Uterus (tissue), 3 donors: ENCODE measurements at regions not wholly inside any gene's neighbourhood (a gene's known extent, or its start where the extent isn't known, plus 50 kb on each side); places are given as distances from the start of the nearest gene placed in this dataset.

Experiments
- DNase-seq, 2 donors: peaks; one replicate each; pipeline ENCODE4 v3.0.0-alpha.2; 2019 to 2020
- H3K27ac ChIP-seq, 2 donors: fragments of 200-600 bp; sonication (generic); 1 replicate in 1 of 2; 2 replicates in 1 of 2; pipeline ENCODE4 v1.5.1; 2016 to 2018
- H3K27me3 ChIP-seq, 2 donors: fragments of 200-600 bp; sonication (generic); one replicate each; pipeline ENCODE4 v1.5.1; 2018 to 2019; ENCODE audit warnings: control low read depth in 1 of 2
- H3K36me3 ChIP-seq, 2 donors: fragments of 200-600 bp; sonication (generic); one replicate each; pipeline ENCODE4 v1.5.1; 2019; ENCODE audit warnings: control low read depth in 1 of 2
- H3K4me1 ChIP-seq, 2 donors: fragments of 200-600 bp; sonication (generic); one replicate each; pipeline ENCODE4 v1.5.1; 2018 to 2019; ENCODE audit warnings: control low read depth in 1 of 2
- H3K4me3 ChIP-seq, 2 donors: fragments of 200-600 bp; sonication (generic); 1 replicate in 1 of 2; 2 replicates in 1 of 2; pipeline ENCODE4 v1.5.1; 2018 to 2019; ENCODE audit warnings: mild to moderate bottlenecking in 1 of 2
- H3K9me3 ChIP-seq, 2 donors: fragments of 200-600 bp; sonication (generic); one replicate each; pipeline ENCODE4 v1.5.1; 2019; ENCODE audit warnings: control low read depth in 1 of 2
- CTCF ChIP-seq, 4 experiments: fragments of 200-600 bp in 2 of 4; fragments of 450-650 bp in 2 of 4; sonication (generic) in 2 of 4; IDR thresholded peaks; one replicate each; pipeline ENCODE4 v1.5.1; 2016 to 2019; ENCODE audit warnings: antibody characterized with exemption in 4 of 4, mild to moderate bottlenecking in 2 of 4, moderate library complexity in 1 of 4
- POLR2A ChIP-seq, 2 donors: fragments of 450-650 bp; IDR thresholded peaks; one replicate each; pipeline ENCODE4 v1.6.1; 2016; ENCODE audit warnings: antibody characterized with exemption in 2 of 2, mild to moderate bottlenecking in 1 of 2, moderate library complexity in 1 of 2
- intact Hi-C: fragments of 100-400 bp; cut with DNase I; formaldehyde crosslinking; loops from one replicate; pipeline ENCODE4 v1.15.1; 2023; ENCODE audit warnings: low total_unique reads
- donor health status: DM: yes; HTN: yes; CAD: no.

DNA sequence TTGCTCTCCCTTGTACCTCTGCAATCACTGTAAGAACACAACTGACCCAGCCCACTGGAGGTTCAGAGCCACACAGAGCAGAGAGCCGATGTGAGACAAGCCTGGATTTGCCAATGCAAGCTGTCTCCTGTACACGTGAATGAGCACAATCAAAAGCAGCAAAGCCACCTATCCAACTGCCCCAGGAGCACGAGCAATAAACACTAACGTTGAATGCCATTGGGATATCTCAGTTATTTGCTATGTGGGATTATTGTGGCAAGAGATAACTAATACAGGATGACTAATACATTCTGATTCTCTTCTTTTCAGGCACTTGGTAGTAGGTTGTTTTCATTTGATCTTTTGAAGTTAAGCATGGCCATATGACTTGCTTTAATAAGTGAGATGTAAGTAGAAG, 85.2 kb upstream of the FAM216B start:
- no peaks in the 10 kb centered on the region for H3K4me1 ChIP-seq
- DNase-seq = no peak
- intact Hi-C loops = no loop called here
- TF ChIP-seq CTCF (IDR thresholded peaks at IDR 0.05) = no peak
- no peak for TF ChIP-seq POLR2A (IDR thresholded peaks at IDR 0.05)
- H3K36me3 ChIP-seq = no peaks in the 10 kb centered on the region
- H3K9me3 ChIP-seq = no peaks in the 10 kb centered on the region
- no peak overlapping the region for H3K4me3 ChIP-seq
- no peaks in the 10 kb centered on the region for H3K27me3 ChIP-seq
- no peak overlapping the region for H3K27ac ChIP-seq

GRCh38 chr13:42699912-42700311, 81.5 kb upstream of the FAM216B start:
- H3K27me3 ChIP-seq = no peaks in the 10 kb centered on the region
- intact Hi-C loops = no loop called here
- H3K36me3 ChIP-seq = no peaks in the 10 kb centered on the region
- H3K9me3 ChIP-seq = no peaks in the 10 kb centered on the region
- no peak for TF ChIP-seq CTCF (IDR thresholded peaks at IDR 0.05)
- TF ChIP-seq POLR2A (IDR thresholded peaks at IDR 0.05) = no peak
- no peaks in the 10 kb centered on the region for H3K4me1 ChIP-seq
- H3K4me3 ChIP-seq = no peak overlapping the region
- no peak overlapping the region for H3K27ac ChIP-seq
- no peak for DNase-seq

GRCh38 chr13:42702716-42703115, 78.7 kb upstream of the FAM216B start:
- Histone ChIP-seq H3K36me3 (no peaks in the 10 kb centered on the region), H3K27me3 (no peaks in the 10 kb centered on the region), H3K27ac (no peak overlapping the region), H3K4me3 (no peak overlapping the region), H3K4me1 (no peaks in the 10 kb centered on the region), H3K9me3 (no peaks in the 10 kb centered on the region)
- DNase-seq = peak in 1 of 2 donors; percentile 50
- TF ChIP-seq CTCF (IDR thresholded peaks at IDR 0.05) (no peak), POLR2A (IDR thresholded peaks at IDR 0.05) (no peak)
- intact Hi-C loops = no loop called here

GRCh38 chr13:42703740-42704139, 77.6 kb upstream of the FAM216B start:
- no peak overlapping the region for H3K27ac ChIP-seq
- no peaks in the 10 kb centered on the region for H3K36me3 ChIP-seq
- no peak overlapping the region for H3K4me3 ChIP-seq
- H3K27me3 ChIP-seq = no peaks in the 10 kb centered on the region
- intact Hi-C loops = no loop called here
- H3K9me3 ChIP-seq = no peaks in the 10 kb centered on the region
- TF ChIP-seq POLR2A (IDR thresholded peaks at IDR 0.05) (no peak), CTCF (IDR thresholded peaks at IDR 0.05) (no peak)
- no peaks in the 10 kb centered on the region for H3K4me1 ChIP-seq
- DNase-seq = no peak

DNA sequence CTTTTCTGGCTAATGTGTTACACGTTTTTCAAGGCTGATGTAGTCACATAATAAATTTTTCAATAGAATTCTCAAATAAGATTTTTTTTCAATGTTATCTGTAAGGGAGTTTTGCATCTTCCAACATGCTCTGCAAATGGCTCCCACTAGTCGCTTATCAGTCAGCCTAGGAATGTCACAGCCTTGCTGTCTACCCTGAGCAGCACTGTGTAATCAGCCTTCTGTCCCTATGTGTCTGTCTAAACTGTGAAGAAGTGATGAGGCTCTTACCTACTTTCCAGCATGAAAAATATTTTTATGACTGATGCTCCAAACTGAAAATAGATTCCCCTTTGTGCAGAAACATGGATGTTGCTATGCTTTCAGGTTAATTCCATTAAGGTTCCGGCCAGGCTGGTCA, 75.1 kb upstream of the FAM216B start:
- H3K27me3 ChIP-seq = no peaks in the 10 kb centered on the region
- intact Hi-C loops = no loop called here
- no peak for DNase-seq
- TF ChIP-seq CTCF (IDR thresholded peaks at IDR 0.05) (no peak), POLR2A (IDR thresholded peaks at IDR 0.05) (no peak)
- H3K4me1 ChIP-seq = no peaks in the 10 kb centered on the region
- no peaks in the 10 kb centered on the region for H3K36me3 ChIP-seq
- no peak overlapping the region for H3K27ac ChIP-seq
- H3K4me3 ChIP-seq = no peak overlapping the region
- no peaks in the 10 kb centered on the region for H3K9me3 ChIP-seq
